GM12801 (cell line): ENCODE measurements at regions not wholly inside any gene's neighbourhood (a gene's known extent, or its start where the extent isn't known, plus 50 kb on each side); places are given as distances from the start of the nearest gene placed in this dataset.

Experiments
- TF ChIP-seq, protein P1 (sequence below): IDR thresholded peaks from one replicate; pipeline ENCODE4 v1.5.1; 2011; ENCODE audit warnings: control low read depth; ENCODE audit not compliant: insufficient read length; ENCODE audit errors: extremely low read depth

DNA sequence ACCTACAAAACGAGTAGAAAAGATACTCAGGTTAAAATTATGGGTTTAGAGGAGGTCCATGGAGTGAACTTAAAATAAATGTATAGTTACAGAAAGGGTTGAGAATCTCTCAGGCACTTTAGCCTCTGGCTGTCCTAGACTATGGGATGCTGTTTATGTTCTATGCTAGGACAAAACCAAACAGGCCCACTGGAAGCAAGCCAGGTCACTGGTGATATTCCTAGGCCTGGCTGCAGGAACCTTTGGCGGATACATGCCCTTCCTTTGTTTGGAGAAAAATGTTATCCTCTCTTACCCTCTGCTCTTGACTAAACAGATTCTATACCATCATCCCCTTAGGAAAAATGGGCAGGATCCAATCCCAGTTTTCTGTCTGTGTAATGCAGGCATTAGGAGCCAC lies 90.7 kb upstream of the DUSP10 start:
- TF ChIP-seq, protein P1, sequence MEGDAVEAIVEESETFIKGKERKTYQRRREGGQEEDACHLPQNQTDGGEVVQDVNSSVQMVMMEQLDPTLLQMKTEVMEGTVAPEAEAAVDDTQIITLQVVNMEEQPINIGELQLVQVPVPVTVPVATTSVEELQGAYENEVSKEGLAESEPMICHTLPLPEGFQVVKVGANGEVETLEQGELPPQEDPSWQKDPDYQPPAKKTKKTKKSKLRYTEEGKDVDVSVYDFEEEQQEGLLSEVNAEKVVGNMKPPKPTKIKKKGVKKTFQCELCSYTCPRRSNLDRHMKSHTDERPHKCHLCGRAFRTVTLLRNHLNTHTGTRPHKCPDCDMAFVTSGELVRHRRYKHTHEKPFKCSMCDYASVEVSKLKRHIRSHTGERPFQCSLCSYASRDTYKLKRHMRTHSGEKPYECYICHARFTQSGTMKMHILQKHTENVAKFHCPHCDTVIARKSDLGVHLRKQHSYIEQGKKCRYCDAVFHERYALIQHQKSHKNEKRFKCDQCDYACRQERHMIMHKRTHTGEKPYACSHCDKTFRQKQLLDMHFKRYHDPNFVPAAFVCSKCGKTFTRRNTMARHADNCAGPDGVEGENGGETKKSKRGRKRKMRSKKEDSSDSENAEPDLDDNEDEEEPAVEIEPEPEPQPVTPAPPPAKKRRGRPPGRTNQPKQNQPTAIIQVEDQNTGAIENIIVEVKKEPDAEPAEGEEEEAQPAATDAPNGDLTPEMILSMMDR, result no peak

GRCh38 chr1:221832151-221832550 lies 90.3 kb upstream of the DUSP10 start:
- TF ChIP-seq, protein P1, result no peak

DNA sequence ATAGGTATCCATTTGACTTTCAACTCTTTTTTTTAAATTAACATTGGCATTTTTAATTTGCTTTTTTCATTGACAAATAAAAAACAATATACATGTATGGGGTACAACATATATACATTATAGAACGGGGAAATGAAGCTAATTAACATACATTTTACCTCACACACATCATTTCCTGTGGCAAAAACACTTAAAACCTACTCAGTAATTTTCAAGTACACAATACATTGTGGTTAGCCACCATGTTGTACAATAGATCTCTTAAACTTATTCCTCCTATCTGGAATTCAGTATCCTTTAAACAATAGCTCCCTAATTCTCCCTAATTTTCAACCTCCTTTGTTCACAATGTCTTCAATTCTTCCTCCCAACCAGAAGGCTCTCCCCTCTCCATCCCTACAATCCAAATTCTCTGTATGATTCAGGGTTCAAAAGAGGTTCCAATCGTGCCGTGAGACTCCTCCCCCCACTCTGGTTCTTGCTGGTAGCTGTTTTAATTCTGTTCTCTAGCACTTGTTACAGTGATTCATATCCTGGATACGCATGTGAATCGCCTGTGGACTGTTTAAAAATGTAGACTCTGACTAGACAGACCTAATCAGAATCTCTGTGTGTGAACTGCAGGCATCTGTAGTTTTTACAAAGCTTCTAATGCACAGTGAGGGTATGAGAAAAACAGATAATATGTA lies 87.6 kb upstream of the DUSP10 start:
- TF ChIP-seq, protein P1, result no peak

DNA sequence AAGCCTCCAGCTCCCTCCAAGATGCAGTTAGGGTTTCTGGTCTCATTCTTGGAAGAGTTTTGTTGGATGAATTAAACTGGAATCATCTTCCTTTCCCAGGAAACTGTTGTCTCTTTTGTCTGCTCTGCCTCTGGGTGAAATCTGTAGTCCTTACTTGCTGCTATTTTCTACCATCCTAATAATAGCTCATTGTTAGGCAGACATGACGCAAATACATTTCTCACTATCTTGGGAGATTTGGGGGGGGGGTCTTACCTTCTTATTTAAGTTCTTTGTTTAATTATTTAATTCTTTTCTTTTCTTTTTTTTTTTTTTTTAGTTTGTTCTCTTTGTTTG lies 85.4 kb upstream of the DUSP10 start:
- TF ChIP-seq, protein P1, result no peak

GRCh38 chr1:221824909-221825308 lies 83.0 kb upstream of the DUSP10 start:
- TF ChIP-seq, protein P1, result no peak

GRCh38 chr1:221824025-221824424 lies 82.1 kb upstream of the DUSP10 start:
- TF ChIP-seq, protein P1, result no peak

- TF ChIP-seq, protein P1, result no peak
These were observed 81.7 kb upstream of the DUSP10 start for GRCh38 chr1:221823561-221823960.
